GM18868 (cell line): ENCODE measurements at regions not wholly inside any gene's neighbourhood (a gene's known extent, or its start where the extent isn't known, plus 50 kb on each side); places are given as distances from the start of the nearest gene placed in this dataset.
"Not testable (repeated sequence)": the region's sequence is repeated elsewhere in the genome, so short reads cannot be mapped to it uniquely, and the experiment has no call there.

ENCODE experiments used
- ATAC-seq: cut with Tn5 transposase; IDR thresholded peaks from one replicate; pipeline ENCODE4 v1.9.1; 2021; ENCODE audit warnings: mild to moderate bottlenecking, moderate library complexity; ENCODE audit not compliant: unreplicated experiment

DNA sequence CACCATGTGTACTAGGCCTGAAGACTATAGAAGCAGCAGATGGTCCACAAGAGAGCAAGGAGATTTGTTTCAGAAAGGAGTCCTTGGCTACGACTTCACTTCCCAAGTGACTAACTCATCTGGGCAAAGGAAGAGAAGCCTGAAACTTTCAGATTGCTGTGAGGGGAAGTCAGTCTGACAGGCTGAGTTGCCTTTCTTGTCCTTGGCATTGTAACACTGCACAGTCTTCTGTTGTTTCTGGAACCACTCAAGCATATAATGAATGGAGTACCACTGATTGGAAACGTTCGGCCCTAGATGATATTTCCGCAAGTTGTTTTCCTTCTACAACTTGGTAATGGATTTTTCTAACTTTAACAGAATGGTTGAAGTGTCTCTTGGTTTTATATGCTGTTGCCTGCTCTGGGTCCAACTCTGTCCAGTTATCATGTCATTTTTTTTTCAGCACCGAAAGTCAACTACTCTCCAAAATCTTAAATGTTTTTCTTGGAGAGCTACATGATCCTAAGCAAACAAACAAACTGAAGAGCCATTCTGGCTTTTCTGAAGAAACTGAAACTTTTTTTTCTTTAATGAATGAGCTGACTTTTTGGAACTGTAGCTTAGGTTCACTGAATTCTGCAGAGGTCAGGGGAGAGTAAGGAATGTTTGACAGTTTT is 685.7 kb downstream of the MECOM start:
- no peak for ATAC-seq

DNA sequence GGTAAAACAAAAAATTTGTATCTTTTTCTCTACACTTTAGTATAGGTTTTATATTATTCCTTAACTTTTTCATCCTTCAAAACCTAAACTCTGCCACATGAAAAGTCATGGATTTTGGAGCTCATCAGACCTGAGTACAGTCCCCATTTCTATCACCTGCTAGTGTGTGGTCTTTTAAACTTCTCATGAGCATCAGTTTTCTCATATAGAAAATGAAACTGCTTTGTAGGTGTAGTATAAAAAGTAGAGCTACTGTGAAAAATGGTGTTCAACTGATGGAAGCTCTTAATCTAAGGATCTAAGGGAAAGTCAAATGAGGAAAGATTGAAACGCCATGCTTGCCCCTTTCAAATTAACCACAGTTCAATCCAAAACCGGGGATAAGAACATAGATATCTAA is 686.5 kb downstream of the MECOM start:
- peak; percentile 70 for ATAC-seq

DNA sequence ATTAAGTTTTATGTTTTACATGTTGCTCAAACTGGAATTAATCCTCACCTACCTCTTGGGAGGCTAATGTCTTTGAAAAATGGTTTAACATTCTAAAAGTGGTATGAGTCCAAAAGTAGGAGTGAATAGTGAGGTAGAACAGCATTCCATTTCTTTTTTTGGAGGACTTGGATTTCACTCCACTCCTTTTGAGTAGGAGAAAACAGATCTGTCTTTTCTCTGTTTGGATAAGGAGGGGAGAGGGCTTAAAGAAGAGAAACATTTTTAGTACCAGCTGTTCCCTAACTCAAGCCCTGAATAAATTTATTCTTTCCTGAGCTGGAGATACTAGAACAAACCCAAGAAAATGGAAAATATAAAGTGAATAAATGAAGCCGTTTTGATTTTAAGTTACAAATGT is 687.9 kb downstream of the MECOM start:
- ATAC-seq, result no peak

DNA sequence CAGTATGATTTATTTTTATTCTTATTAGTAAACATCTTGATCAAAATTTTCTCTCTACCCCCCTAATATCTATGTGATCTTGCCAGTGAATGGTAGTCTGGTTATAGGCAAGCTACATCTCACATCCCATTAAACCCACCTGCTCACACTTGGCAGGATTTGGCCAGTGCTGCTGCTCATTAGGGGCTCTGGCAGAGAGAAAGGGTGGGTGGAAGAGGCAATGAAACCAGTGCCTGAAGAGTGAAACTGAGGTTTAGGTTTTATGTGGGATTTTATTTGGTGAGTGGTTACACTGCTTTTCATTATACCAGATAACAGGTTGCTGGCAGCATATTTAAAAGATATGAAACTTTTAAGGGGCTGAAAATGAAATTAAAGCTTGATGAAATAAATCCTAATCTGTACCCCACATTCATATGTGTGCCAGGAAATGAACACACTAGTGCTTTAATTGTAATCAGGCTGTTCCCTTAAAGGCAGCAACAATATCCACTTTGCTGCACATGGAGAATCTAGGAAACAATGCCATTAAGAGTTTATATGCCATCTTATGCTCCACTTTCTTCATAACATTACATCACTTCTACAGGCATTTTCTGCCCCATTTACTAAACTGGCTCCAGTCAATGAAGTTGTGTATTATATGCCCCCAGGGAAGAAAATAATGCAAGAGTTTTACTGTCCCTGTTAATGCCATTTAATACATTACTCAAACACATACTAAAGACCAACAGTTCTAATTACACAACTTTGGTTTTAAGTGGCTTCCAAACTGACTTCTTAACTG is 688.7 kb downstream of the MECOM start:
- ATAC-seq, result no peak

DNA sequence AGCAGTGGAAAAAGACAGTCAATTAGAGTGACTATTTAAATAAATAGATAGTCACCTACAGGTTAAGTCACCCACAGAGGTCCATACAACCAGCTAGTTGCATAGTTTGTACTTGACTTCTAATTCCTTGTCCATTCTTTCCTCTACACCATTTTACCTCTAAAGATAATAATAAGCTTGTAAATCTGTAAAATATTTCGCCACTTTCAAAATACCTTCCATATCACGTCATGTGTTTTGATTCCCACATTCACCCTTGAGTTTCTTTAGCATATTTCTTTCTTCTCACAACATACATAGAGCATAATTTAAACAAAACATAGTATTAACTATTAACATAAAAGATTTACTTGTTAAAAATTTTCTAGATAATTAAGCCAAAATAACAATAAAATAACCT is 689.6 kb downstream of the MECOM start:
- ATAC-seq, result no peak

DNA sequence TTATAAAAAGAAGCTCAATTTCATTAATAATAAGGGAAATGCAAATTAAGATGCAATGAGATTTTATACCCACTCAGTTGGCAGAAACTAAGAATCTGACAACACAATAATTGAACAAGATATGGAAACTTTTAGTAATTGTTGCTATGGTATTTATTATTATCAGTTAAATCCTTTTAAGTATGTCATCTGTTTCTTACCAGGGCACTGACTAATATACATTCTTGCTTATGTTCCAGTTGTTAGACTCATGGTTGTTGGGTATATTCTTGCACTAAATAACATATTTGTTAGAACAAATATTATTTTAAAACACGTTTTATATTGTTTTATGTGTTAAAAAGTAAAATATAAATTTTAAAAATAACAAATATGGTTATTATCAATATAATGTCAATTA is 690.3 kb downstream of the MECOM start:
- no peak for ATAC-seq

DNA sequence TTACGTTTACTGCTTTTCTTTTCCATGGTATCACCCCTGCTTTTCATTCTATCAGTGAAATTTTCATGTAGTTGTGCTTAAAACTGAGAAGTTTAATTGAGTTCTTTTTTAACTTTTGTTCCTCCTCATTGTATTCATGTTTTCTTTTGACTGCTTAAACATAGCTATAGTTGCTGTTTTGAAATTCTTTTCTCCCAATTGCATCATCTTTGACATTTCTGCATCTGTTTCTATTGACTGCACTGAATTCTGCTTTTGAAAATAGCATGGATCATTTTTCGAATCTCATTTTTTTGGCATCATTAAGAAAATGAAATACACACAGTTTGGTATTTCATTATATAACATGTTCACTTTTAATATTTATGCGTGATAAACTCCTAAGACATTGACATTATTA is 694.9 kb downstream of the MECOM start:
- no peak for ATAC-seq

DNA sequence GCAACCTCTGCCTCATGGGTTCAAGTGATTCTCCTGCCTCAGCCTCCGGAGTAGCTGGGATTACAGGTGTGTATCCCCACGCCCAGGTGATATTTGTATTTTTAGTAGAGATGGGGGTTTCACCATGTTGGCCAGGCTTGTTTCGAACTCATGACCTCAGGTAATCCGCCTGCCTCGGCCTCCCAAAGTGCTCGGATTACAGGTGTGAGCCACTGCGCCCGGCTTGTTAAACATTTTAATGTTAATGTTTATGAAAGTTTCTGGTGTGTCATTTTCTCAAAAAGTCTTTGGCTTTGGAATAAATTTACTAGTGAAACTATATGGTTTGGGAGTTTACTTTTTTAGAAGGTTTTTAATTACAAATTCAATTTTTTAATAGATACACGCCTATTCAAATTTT is 698.8 kb downstream of the MECOM start:
- no peak for ATAC-seq

DNA sequence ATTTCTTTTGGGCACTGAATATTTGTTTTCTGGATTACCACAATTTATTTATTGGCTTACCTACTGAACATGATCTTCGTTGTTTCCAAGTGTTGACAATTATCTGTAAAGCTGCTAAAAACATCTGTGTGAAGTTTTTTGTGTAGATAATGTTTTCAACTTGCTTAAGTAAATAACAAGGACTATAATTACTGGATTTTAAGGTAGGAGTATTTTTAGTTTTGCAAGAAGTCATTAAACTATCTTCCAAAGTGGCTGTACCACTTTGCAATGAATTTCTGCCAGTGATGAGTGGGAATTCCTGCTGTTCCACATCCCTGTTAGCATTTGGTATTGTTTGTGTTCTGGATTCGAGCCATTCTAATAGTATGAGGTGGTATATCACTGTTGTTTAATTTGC is 702.2 kb downstream of the MECOM start:
- no peak for ATAC-seq

DNA sequence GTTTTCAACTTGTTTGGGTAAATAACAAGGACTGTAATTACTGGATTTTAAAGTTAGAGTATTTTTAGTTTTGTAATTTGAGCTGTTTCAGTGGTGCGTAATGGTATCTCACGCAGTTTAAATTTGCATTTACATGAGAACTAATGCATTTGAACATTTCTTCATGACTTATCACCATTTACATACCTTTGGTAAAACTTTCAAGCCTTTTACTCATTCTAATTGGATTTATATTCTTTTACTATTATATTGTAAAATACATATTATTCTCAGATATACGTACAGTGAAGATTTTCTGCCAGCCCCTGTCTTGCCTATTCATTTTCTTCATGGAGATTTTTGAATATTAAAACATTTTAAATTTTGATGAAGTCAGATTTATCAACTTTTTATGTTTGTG is 703.8 kb downstream of the MECOM start:
- no peak for ATAC-seq

DNA sequence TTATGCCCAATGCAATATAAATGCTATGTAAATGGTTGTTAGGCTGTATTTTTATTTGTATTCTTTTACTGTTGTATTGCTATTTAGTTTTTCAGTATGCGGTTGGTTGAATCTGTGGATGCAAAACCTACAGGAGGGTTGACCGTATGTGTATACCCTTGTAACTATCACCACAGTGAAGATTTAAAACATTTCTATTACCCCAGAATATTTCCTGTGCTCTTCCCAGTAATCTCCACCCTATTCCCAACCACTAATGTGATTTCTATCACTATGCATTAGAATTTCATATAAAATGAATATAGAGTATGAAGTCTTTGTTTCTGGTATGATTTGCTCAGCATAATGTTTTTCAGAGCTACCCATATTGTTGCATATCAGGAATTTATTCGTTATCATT is 705.0 kb downstream of the MECOM start:
- ATAC-seq, result no peak

DNA sequence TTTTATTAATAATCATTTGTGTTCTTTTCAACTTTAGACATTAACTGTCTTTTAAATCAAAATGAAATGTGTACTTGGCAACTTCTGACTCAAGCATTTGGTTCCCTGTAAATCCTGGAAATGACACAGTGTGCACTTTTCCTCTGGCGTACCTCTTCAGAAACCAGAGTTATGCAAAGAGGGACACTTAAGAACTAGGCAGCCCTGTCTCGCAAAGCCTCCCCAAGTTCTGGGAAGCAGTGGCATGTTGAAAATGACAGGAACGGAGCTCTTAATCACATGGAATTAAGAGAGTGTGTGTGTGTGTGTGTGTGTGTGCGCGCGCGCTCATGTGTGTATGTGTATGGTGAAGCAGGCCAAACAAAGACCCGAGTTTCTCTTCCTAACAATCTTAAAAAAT is 707.4 kb downstream of the MECOM start:
- ATAC-seq, result no peak

DNA sequence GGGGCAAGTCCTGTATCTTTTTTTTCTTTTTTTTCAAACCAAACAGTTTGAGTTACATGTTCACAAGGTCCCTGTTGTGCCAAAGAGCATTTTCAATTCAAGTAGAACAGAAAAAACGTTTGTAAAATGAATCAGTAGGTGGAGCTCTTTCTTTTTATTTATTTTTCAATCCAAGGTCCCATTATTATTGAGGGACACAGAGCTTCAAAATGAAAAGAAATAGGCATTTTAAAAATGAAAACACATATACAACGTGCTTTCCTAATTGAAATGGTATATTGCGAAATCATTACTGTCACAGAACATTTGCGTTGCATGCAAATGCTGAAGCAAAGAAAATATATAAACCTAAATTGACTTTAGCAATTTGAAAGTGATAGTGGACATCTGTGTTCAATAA is 711.0 kb downstream of the MECOM start:
- ATAC-seq, result no peak

DNA sequence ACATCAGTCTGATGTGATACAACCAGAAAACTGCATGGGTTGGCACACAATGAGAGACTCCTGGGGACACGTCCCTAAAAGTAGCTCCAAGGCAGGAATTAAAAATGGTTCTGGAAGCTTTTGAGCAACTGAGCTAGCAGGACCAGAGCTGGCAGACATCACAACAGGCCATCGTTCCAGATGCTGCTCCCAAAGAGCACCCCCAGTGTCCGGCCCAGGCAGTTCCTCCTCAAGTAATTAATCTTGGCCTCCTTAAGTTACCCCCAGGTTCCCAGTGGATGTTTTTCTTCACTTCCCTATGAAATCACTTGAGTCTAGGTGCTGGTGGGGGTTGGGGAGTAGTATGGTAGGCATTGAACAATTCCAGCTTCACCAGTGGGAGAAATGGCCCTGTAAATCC is 711.6 kb downstream of the MECOM start:
- no peak for ATAC-seq

DNA sequence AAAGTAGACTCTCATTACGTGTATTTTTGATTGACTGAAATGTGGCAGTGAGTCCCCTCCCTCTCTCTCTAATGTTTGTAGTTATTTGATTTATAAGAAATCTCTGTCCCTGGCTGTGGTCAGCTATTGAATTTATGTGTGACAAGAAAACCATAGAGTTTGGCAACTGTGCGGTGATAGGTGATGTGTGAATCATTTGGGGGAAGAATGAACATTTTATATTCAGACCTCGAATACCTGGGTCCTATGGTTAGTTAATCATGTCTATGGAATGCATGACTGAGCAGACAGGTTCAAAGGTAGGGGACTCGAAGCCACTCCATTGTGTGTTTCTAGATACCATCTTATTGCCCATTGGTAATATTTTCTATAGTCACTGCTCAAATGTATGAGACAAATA is 712.1 kb downstream of the MECOM start:
- ATAC-seq, result no peak

DNA sequence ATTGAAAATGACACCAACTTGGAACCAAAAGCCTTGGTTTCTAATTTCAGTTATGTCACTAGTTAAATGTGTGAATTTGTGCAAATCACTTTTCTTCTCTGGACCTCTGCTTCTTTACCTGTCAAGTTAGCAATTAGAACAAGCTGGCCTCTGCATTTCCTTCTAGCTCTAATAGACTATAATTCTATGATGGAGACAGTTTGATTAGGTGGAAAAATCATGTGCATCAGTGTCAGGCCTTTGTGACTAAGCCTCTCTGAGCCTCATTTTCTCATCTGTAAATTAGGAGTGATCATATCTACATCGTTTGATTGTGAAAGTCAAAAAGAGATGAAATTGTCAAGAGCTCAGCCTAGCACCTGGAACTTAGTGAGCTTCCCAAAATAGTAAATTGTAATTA is 712.9 kb downstream of the MECOM start:
- no peak for ATAC-seq

DNA sequence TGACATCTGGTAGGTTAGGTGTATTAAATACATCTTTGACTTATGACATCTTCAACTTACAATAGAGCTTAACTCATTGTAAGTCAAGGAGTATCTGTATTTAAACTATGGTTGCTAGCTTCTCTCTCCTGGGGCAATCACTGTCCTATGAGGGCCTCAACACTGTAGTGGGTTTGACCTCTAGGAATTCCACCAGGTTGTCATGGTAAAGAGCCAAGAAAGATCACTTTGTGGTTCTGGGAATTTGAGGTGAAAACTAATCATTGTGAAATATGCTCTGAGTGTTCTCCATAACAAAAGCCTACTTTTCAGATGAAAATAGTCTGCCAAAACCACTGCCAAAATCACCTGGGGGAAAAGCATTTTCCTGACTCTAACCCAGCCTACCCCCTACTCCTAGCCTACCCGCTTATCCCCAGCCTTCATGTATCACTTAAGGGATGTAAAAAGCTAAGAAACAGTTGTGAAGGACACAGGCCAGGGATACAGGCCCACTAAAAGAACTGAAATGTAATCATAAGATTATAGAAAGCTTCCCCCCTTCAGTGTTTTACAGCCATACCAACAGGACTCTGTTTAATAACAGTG is 723.8 kb downstream of the MECOM start:
- no peak for ATAC-seq

DNA sequence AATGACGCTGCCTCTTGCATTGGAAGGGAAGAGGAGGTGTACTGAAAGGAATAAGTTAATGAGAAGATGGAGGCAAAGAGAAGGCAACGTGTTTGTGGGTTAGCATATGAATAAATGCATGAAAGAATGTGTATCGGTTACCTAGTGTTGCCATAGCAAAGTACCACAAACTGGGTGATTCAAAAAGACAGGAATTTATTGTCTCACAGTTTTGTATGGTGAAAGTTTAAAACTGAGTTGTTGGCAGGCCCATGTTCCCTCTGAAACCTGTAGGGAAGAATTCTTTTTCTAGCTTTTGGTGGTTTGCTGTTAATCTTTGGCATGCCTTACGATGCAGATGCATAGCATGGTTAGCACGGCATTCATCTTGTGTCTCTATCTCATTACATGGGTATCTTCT is 729.9 kb downstream of the MECOM start:
- no peak for ATAC-seq

DNA sequence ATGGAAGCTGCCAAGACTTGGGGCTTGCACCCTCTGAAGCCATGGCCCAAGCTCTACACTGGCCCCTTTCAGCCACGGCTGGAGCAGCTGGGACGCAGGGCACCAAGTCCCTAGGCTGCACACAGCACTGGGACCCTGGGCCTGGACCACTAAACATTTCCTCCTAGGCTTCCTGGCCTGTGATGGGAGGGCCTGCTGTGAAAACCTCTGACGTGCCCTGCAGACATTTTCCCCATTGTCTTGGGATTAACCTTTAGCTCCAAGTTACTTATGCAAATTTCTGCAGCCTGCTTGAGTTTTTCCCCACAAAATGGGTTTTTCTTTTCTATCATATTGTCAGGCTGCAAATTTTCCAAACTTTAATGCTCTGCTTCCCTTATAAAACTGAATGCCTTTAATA is 733.5 kb downstream of the MECOM start:
- ATAC-seq, result not testable (repeated sequence)

DNA sequence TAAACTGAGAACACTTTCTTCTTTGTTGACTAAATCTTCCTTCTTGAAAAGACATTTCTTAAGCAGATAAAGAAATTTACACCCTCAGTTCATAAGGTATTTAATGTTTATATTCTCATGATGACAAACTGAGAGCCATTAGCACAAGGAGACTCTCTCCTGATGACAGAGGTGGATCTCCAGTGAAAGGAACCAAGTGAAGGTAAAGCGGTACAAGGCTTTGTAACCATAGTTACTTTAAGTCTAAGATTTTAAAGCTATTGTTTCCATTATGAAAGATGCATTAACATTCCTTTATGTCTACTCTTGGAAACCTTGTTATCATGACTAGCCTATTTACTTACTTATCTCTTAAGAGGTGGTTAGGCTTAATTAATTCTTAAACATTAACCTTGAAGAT is 737.1 kb downstream of the MECOM start:
- no peak for ATAC-seq

DNA sequence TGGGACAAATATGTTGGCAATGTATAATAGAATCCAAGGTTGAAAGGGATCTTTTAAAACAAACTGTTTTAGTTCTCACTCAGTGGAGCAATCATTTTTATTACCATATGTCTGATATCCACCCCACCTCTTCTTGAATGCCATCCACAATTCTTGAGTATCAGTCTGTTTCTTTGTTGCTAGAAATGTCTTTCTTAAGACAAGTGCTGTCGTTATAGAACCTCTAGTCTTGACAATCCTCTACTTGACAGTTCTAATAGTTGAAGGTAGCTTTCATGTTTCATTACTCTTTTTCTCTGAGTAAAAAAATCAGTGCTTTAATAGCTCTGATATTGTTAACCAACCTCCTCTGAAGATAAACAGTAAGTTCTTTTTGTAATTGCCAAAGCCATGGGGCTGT is 737.9 kb downstream of the MECOM start:
- ATAC-seq, result no peak

DNA sequence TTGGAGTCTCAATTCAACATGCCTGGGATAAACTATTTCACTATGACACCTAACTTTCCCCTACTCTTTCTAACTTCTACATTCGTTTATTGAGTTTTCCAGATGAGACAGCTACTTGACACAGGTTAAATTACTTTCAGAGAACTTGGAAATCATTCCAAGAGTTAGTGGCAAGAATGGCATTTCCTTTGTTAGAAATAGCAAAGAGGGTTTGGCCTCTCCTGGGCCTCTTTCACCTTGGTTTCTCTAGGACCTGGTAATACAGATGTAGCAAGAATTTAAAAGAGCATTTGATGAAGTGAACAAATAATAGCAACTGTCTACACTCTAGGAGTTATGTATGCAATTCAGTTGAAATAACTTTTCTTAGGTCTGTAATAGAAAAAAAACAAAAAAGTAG is 748.9 kb downstream of the MECOM start:
- ATAC-seq, result no peak
